Bronchial epithelial cell (primary cell): ENCODE measurements at regions not wholly inside any gene's neighbourhood (a gene's known extent, or its start where the extent isn't known, plus 50 kb on each side); places are given as distances from the start of the nearest gene placed in this dataset.
"Not testable (repeated sequence)": the region's sequence is repeated elsewhere in the genome, so short reads cannot be mapped to it uniquely, and the experiment has no call there.

Experiments used
- DNase-seq: peaks from one replicate; pipeline ENCODE4 v3.0.0-alpha.2; 2010; ENCODE audit warnings: low read depth
- FAIRE-seq: peaks from 2 replicates; lab custom pipeline; 2011; peaks lifted over from hg19 to GRCh38; lab: Jason Lieb, UNC
- H3K27me3 ChIP-seq: 2 replicates; pipeline ENCODE4 v1.5.1; 2011; ENCODE audit warnings: low read length; ENCODE audit not compliant: control insufficient read depth, insufficient read depth
- H3K36me3 ChIP-seq: 2 replicates; pipeline ENCODE4 v1.5.1; 2011; ENCODE audit warnings: low read length; ENCODE audit not compliant: control insufficient read depth, insufficient read depth
- H3K4me3 ChIP-seq: 2 replicates; pipeline ENCODE4 v1.5.1; 2011; ENCODE audit warnings: mild to moderate bottlenecking, low read depth, low read length, control low read depth
- TF ChIP-seq, protein P1 (sequence below): IDR thresholded peaks from 2 replicates; pipeline ENCODE4 v1.5.1; 2011; ENCODE audit warnings: mild to moderate bottlenecking, moderate library complexity, low read length, control low read depth, inconsistent platforms; ENCODE audit not compliant: insufficient read depth, severe bottlenecking

- FAIRE-seq: no peak
- DNase-seq: no peak
These were observed 181.0 kb upstream of the CLINT1 start for GRCh38 chr5:158039911-158040347.

DNA sequence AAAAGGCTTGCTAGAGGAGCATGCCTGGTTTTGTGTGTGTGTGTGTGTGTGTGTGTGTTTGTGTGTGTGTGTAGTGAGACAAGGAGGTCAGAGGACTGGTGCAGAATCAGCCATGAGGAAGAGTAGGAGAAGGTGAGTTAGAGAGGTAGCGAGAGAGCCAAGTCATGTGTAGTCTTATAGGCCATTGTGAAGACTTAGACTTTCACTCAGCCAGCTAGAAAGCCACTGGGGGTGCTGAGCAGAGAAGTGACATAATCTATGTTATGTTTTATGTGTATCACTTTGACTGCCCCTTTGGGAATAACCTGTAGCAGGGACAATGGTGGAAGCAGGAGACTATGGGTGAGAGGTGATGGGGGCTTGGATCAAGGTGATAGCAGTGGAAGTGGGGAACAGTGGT lies 180.5 kb upstream of the CLINT1 start:
- no peak overlapping the region for H3K4me3 ChIP-seq
- no peak for FAIRE-seq
- TF ChIP-seq, protein P1, sequence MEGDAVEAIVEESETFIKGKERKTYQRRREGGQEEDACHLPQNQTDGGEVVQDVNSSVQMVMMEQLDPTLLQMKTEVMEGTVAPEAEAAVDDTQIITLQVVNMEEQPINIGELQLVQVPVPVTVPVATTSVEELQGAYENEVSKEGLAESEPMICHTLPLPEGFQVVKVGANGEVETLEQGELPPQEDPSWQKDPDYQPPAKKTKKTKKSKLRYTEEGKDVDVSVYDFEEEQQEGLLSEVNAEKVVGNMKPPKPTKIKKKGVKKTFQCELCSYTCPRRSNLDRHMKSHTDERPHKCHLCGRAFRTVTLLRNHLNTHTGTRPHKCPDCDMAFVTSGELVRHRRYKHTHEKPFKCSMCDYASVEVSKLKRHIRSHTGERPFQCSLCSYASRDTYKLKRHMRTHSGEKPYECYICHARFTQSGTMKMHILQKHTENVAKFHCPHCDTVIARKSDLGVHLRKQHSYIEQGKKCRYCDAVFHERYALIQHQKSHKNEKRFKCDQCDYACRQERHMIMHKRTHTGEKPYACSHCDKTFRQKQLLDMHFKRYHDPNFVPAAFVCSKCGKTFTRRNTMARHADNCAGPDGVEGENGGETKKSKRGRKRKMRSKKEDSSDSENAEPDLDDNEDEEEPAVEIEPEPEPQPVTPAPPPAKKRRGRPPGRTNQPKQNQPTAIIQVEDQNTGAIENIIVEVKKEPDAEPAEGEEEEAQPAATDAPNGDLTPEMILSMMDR: no peak
- H3K36me3 ChIP-seq: no peaks in the 10 kb centered on the region
- DNase-seq: no peak
- H3K27me3 ChIP-seq: no peaks in the 10 kb centered on the region

More at GRCh38 chr5:158039911-158040347, 181.0 kb upstream of the CLINT1 start:
- H3K27me3 ChIP-seq: no peaks in the 10 kb centered on the region
- TF ChIP-seq, protein P1: no peak
- H3K4me3 ChIP-seq: no peak overlapping the region
- H3K36me3 ChIP-seq: no peaks in the 10 kb centered on the region

GRCh38 chr5:158036983-158037595 lies 178.1 kb upstream of the CLINT1 start:
- H3K27me3 ChIP-seq, H3K36me3 ChIP-seq, DNase-seq, FAIRE-seq, H3K4me3 ChIP-seq: not testable (repeated sequence)

DNA sequence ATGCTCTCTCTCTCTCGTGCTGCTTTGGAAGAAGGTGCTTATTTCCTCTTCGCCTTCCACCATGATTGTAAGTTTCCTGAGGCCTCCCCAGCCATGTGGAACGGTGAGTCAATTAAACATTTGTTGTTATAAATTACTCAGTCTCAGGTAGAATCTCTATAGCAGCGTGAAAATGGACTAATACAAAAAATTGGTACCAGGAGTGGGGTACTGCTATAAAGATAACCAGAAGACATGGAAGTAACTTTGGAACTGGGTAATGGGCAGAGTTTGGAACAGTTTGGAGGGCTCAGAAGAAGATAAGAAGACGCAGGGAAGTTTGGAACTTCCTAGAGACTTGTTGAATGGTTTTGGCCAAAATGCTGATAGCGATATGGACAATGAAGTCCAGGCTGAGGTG lies 175.6 kb upstream of the CLINT1 start:
- not testable (repeated sequence) for FAIRE-seq, DNase-seq, H3K36me3 ChIP-seq, H3K4me3 ChIP-seq, H3K27me3 ChIP-seq

DNA sequence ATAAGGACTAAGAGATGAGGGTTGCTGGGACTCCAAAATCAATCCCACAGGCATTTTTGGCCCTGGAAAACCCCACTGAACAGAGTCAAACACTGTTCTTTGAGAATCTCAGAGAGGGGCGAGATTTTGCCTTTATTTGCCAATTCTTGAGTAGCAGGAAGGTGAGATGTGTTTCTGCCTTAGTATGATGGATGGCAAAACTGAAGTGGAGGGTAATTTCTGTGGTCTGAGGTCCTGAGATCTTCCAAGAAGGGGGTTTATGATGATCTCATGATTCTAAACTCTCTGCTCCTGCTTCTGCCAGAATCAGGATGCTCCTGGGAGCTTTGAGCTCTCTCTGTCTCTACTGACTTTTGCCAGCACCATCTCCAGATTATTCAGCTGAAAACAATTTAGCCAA lies 174.8 kb upstream of the CLINT1 start:
- Histone ChIP-seq H3K36me3 (no peaks in the 10 kb centered on the region), H3K4me3 (no peak overlapping the region), H3K27me3 (no peaks in the 10 kb centered on the region)
- TF ChIP-seq, protein P1: no peak
- DNase-seq: no peak
- no peak for FAIRE-seq

GRCh38 chr5:158033076-158033475 lies 174.1 kb upstream of the CLINT1 start:
- Histone ChIP-seq H3K27me3 (no peaks in the 10 kb centered on the region), H3K4me3 (no peak overlapping the region), H3K36me3 (no peaks in the 10 kb centered on the region)
- DNase-seq (peak; percentile 54), FAIRE-seq (no peak)
- TF ChIP-seq, protein P1: no peak

- Histone ChIP-seq H3K4me3 (no peak overlapping the region), H3K27me3 (no peaks in the 10 kb centered on the region), H3K36me3 (no peaks in the 10 kb centered on the region)
- FAIRE-seq: no peak
- no peak for DNase-seq
- TF ChIP-seq, protein P1: no peak
These were observed 173.3 kb upstream of the CLINT1 start for GRCh38 chr5:158032246-158032645.
